ENCODE measurements at regions not wholly inside any gene's neighbourhood (a gene's known extent, or its start where the extent isn't known, plus 50 kb on each side); places are given as distances from the start of the nearest gene placed in this dataset.

GRCh38 chr3:20528180-20528770 is 342.3 kb upstream of the SGO1 start:
- TF ChIP-seq NR2C2 (IDR thresholded peaks at IDR 0.05; ENCODE audit: borderline replicate concordance, control insufficient read depth, insufficient read length, low read depth) (no peak), HSF1 (IDR thresholded peaks at IDR 0.05; ENCODE audit: low read depth, low read length) (no peak), EZH2 (IDR thresholded peaks at IDR 0.05; ENCODE audit: borderline replicate concordance, control insufficient read depth, low read depth, low read length) (no peak), ZNF687 (IDR thresholded peaks at IDR 0.05) (no peak), HDAC2 (IDR thresholded peaks at IDR 0.05) (no peak), CHD4 (IDR thresholded peaks at IDR 0.05) (no peak), NFYA (IDR thresholded peaks at IDR 0.05; ENCODE audit: borderline replicate concordance, low read depth, low read length) (no peak), NR2F1 (conservative IDR thresholded peaks at IDR 0.05) (no peak), BACH1 (IDR thresholded peaks at IDR 0.05; ENCODE audit: borderline replicate concordance) (no peak), DPF2 (IDR thresholded peaks at IDR 0.05) (no peak), REST (IDR thresholded peaks at IDR 0.05; ENCODE audit: low read depth, low read length) (no peak), ZBED1 (IDR thresholded peaks at IDR 0.05; ENCODE audit: borderline replicate concordance) (no peak), MAX (IDR thresholded peaks at IDR 0.05; ENCODE audit: low read depth, low read length) (no peak), USF1 (IDR thresholded peaks at IDR 0.05; ENCODE audit: borderline replicate concordance, extremely low read length, insufficient read depth, low read depth, low read length) (no peak), LARP7 (IDR thresholded peaks at IDR 0.05) (no peak)
- Histone ChIP-seq H3K4me2 (ENCODE audit: control insufficient read depth, insufficient read depth) (no peak overlapping the region), H4K20me1 (ENCODE audit: control insufficient read depth, insufficient read depth) (no peaks in the 10 kb centered on the region), H3K9me3 (replicated peaks; ENCODE audit: control insufficient read depth, insufficient read depth, low read length) (no peaks in the 10 kb centered on the region), H3K36me3 (ENCODE audit: control insufficient read depth in 2 of 2, insufficient read depth in 2 of 2, low read length in 1 of 2) (no peaks in the 10 kb centered on the region), H3K79me2 (ENCODE audit: control insufficient read depth, insufficient read depth, low read length) (no peaks in the 10 kb centered on the region), H2AFZ (ENCODE audit: control insufficient read depth, low read depth, low read length) (no peak overlapping the region), H3K4me3 (no peak overlapping the region), H3K27me3 (replicated peaks in 1 of 2; ENCODE audit: control insufficient read depth in 2 of 2, insufficient read depth in 2 of 2, low read length in 1 of 2) (no peaks in the 10 kb centered on the region), H3K9ac (ENCODE audit: control insufficient read depth, insufficient read depth, low read length) (no peak overlapping the region), H3K27ac (ENCODE audit: control insufficient read depth, insufficient read depth) (no peak overlapping the region), H3K4me1 (ENCODE audit: control insufficient read depth, insufficient read depth, low read length) (no peaks in the 10 kb centered on the region)
- DNase-seq (ENCODE audit: low read depth, low spot score) (no peak), FAIRE-seq (no peak), ATAC-seq (no peak)
- ChIA-PET SMC1A (ENCODE audit: uncharacterized antibody, unreplicated experiment) (no interaction called here), CTCF (interaction anchor here (0.6 kb wide), 1 partner anchor 65 kb away, joined by 3 read pairs; no protein-coding TSS in a partner anchor), RAD21 (ENCODE audit: unreplicated experiment) (no interaction called here), POLR2A (no interaction called here)
- intact Hi-C loops (cut with micrococcal nuclease; ENCODE audit: unreplicated experiment) (no loop called here), in situ Hi-C loops (cut with MboI) (no loop called here)
- no TSS peak for BruUV-seq (replicated peaks)
- WGBS (ENCODE audit: insufficient coverage, insufficient replicate concordance, low lambda C conversion rate, missing lambda C conversion rate) = 3% methylated on average over 5 of the region's 5 CpGs
